IMR-90 (cell line): ENCODE measurements at regions not wholly inside any gene's neighbourhood (a gene's known extent, or its start where the extent isn't known, plus 50 kb on each side); places are given as distances from the start of the nearest gene placed in this dataset.
A peak's percentile ranks its signal among the peaks of the same experiment; 100 is the strongest.

ENCODE experiments used
- ATAC-seq: fragments of 200-7000 bp; cut with Tn5 transposase; 2 replicates; pipeline ENCODE4 v1.9.1; 2020; ENCODE audit warnings: low read depth, mild to moderate bottlenecking, moderate library complexity
- BruUV-seq: library from RNA; stranded (reverse); fragments of 400-500 nt; replicated peaks from 2 replicates; lab custom pipeline; 2021; lab: Mats Ljungman, UMichigan
- CTCF ChIA-PET: fragments of 300-600 bp; formaldehyde crosslinking; extraction: SDS; loops from one replicate; lab custom pipeline; 2021; ENCODE audit warnings: antibody characterized with exemption; lab: Yijun Ruan, JAX
- POLR2A ChIA-PET: fragments of 300-600 bp; sonication (Branson Sonifier 250); formaldehyde crosslinking; loops from one replicate; lab custom pipeline; 2022; ENCODE audit warnings: antibody characterized with exemption; ENCODE audit not compliant: unreplicated experiment; lab: Charles Lee
- DNase-seq: peaks from one replicate; pipeline ENCODE4 v3.0.0; 2013
- H2AFZ ChIP-seq: replicated peaks from 2 replicates; pipeline ENCODE3; 2013; ENCODE audit warnings: low read length, mild to moderate bottlenecking; ENCODE audit not compliant: poor library complexity
- H2AK5ac ChIP-seq: 2 replicates; pipeline ENCODE4 v1.6.1; 2013; ENCODE audit warnings: low read depth, low read length, inconsistent platforms
- H2AK9ac ChIP-seq: replicated peaks from 2 replicates; pipeline ENCODE3; 2013; ENCODE audit warnings: mild to moderate bottlenecking, low read depth, low read length, moderate library complexity; ENCODE audit not compliant: poor library complexity
- H2BK120ac ChIP-seq: 2 replicates; pipeline ENCODE4 v1.6.1; 2013; ENCODE audit warnings: low read depth, low read length, inconsistent platforms
- H2BK15ac ChIP-seq: 3 replicates; pipeline ENCODE4 v1.6.1; 2013; ENCODE audit warnings: low read depth, low read length, inconsistent platforms
- H2BK20ac ChIP-seq: 2 replicates; pipeline ENCODE4 v1.6.1; 2013; ENCODE audit warnings: low read depth, mild to moderate bottlenecking, inconsistent platforms, low read length, moderate library complexity
- H2BK5ac ChIP-seq: 2 replicates; pipeline ENCODE4 v1.6.1; 2013; ENCODE audit warnings: mild to moderate bottlenecking, low read depth, low read length, inconsistent platforms; ENCODE audit not compliant: poor library complexity, severe bottlenecking
- H3K14ac ChIP-seq: replicated peaks from 2 replicates; pipeline ENCODE4 v1.6.1; 2013; ENCODE audit warnings: low read depth, low read length, inconsistent platforms
- H3K18ac ChIP-seq: 2 replicates; pipeline ENCODE4 v1.6.1; 2013; ENCODE audit warnings: low read depth, low read length, control low read depth
- H3K23ac ChIP-seq: 2 replicates; pipeline ENCODE4 v1.6.1; 2013; ENCODE audit warnings: low read depth, low read length, inconsistent platforms
- H3K27ac ChIP-seq: 2 replicates; pipeline ENCODE4 v1.5.1; 2013; ENCODE audit warnings: mild to moderate bottlenecking, control low read depth, low read length; ENCODE audit not compliant: insufficient read depth
- H3K27me3 ChIP-seq: 2 replicates; pipeline ENCODE4 v1.6.1; 2013; ENCODE audit warnings: low read length; ENCODE audit not compliant: control insufficient read depth, insufficient read depth
- H3K36me3 ChIP-seq: 2 replicates; pipeline ENCODE4 v1.6.1; 2013; ENCODE audit warnings: low read length, mixed read lengths; ENCODE audit not compliant: control insufficient read depth, insufficient read depth
- H3K4ac ChIP-seq: 2 replicates; pipeline ENCODE4 v1.6.1; 2013; ENCODE audit warnings: low read depth, low read length, inconsistent platforms
- H3K4me1 ChIP-seq: 2 replicates; pipeline ENCODE4 v1.6.1; 2013; ENCODE audit warnings: low read length, mixed read lengths; ENCODE audit not compliant: control insufficient read depth, insufficient read depth
- H3K4me2 ChIP-seq: 2 replicates; pipeline ENCODE4 v1.6.1; 2013; ENCODE audit warnings: low read depth, mild to moderate bottlenecking, control low read depth, low read length, moderate library complexity
- H3K4me3 ChIP-seq: 2 replicates; pipeline ENCODE4 v1.5.1; 2013; ENCODE audit warnings: low read depth, mild to moderate bottlenecking, control low read depth, low read length, moderate library complexity; ENCODE audit not compliant: insufficient read depth
- H3K56ac ChIP-seq: 2 replicates; pipeline ENCODE4 v1.6.1; 2013; ENCODE audit warnings: low read length, inconsistent platforms; ENCODE audit not compliant: insufficient read depth; ENCODE audit errors: extremely low read depth
- H3K79me1 ChIP-seq, 2 experiments: 2 replicates each; pipeline ENCODE4 v1.6.1; 2013; ENCODE audit warnings: low read length in 2 of 2, inconsistent platforms in 1 of 2, low read depth in 1 of 2
- H3K9ac ChIP-seq: 2 replicates; pipeline ENCODE4 v1.6.1; 2013; ENCODE audit warnings: low read depth, low read length, control low read depth
- H3K9me1 ChIP-seq: 2 replicates; pipeline ENCODE4 v1.6.1; 2013; ENCODE audit warnings: low read length, inconsistent platforms; ENCODE audit not compliant: insufficient read depth
- H3K9me3 ChIP-seq: 2 replicates; pipeline ENCODE4 v1.6.1; 2013; ENCODE audit warnings: low read length; ENCODE audit not compliant: control insufficient read depth, insufficient read depth
- H4K20me1 ChIP-seq: 2 replicates; pipeline ENCODE4 v1.6.1; 2013; ENCODE audit warnings: low read length, inconsistent platforms; ENCODE audit not compliant: insufficient read depth
- H4K5ac ChIP-seq: 2 replicates; pipeline ENCODE4 v1.6.1; 2013; ENCODE audit warnings: mild to moderate bottlenecking, low read depth, low read length, control low read depth
- H4K8ac ChIP-seq, 2 experiments: 2 replicates each; pipeline ENCODE4 v1.6.1; 2013; ENCODE audit warnings: low read depth in 2 of 2, low read length in 2 of 2, control low read depth in 1 of 2, inconsistent platforms in 1 of 2
- H4K91ac ChIP-seq: 2 replicates; pipeline ENCODE4 v1.6.1; 2013; ENCODE audit warnings: low read depth, low read length, inconsistent platforms; ENCODE audit not compliant: insufficient read depth
- BHLHE40 ChIP-seq: fragments of 150-350 bp; IDR thresholded peaks from 2 replicates; pipeline ENCODE4 v1.6.1; 2016; ENCODE audit warnings: mild to moderate bottlenecking, low read depth, low read length
- CTCF ChIP-seq: conservative IDR thresholded peaks from 2 replicates; pipeline ENCODE4 v1.5.1; 2012; ENCODE audit warnings: mild to moderate bottlenecking, low read depth, low read length, improper control_type of control experiment
- MAFK ChIP-seq: IDR thresholded peaks from 2 replicates; pipeline ENCODE4 v1.6.1; 2012; ENCODE audit warnings: low read depth, low read length, improper control_type of control experiment
- MAZ ChIP-seq: IDR thresholded peaks from 2 replicates; pipeline ENCODE4 v1.6.1; 2012; ENCODE audit warnings: low read depth, mild to moderate bottlenecking, low read length, improper control_type of control experiment, moderate library complexity, borderline replicate concordance
- MXI1 ChIP-seq: IDR thresholded peaks from 2 replicates; pipeline ENCODE4 v1.6.1; 2012; ENCODE audit warnings: low read depth, mild to moderate bottlenecking, low read length, moderate library complexity, borderline replicate concordance
- RCOR1 ChIP-seq: IDR thresholded peaks from 2 replicates; pipeline ENCODE4 v1.6.1; 2012; ENCODE audit warnings: mild to moderate bottlenecking, low read length, improper control_type of control experiment; ENCODE audit not compliant: insufficient replicate concordance
- WGBS, 2 experiments: methylation state at CpG; one replicate each; pipeline versions ENCODE4 v1.1.5 to v1.1.7; 2013; ENCODE audit warnings: missing lambda C conversion rate in 2 of 2; ENCODE audit not compliant: insufficient read length in 1 of 2; ENCODE audit errors: extremely low coverage in 2 of 2; 5-methylcytosine and 5-hydroxymethylcytosine counted together
- dilution Hi-C: fragments of 300-500 bp; cut with HindIII; formaldehyde crosslinking; loops from one replicate; pipeline ENCODE4 v1.14.3; 2018; ENCODE audit warnings: low sequenced_read_pairs; ENCODE audit not compliant: unreplicated experiment
- in situ Hi-C: fragments of 300-500 bp; cut with MboI; formaldehyde crosslinking; loops from 3 replicates; pipeline ENCODE4 v1.14.3; 2019; ENCODE audit warnings: low sequenced_read_pairs, inconsistent platforms, mixed read lengths
- intact Hi-C: fragments of 100-400 bp; cut with micrococcal nuclease; formaldehyde crosslinking; loops from 2 replicates; pipeline ENCODE4 v1.10.0; 2022

- in situ Hi-C loops: no loop called here
- peak; percentile 60 for DNase-seq
Measured at GRCh38 chr4:149997881-149998421, 80.3 kb upstream of the DCLK2 start.

More at GRCh38 chr4:149997881-149998421, 80.3 kb upstream of the DCLK2 start:
- peak; percentile 70 for ATAC-seq
- TF ChIP-seq RCOR1: no peak
- peak; percentile 77 for TF ChIP-seq MAFK
- TF ChIP-seq MXI1: no peak
- no peak for TF ChIP-seq MAZ
- TF ChIP-seq BHLHE40: peak; percentile 33; the same call in 1 of the 2 replicates
- no peak for TF ChIP-seq CTCF
- Histone ChIP-seq H3K23ac (peak overlapping the region; percentile 65), H2AK5ac (peak overlapping the region; percentile 80; the same call in 1 of the 2 replicates), H3K18ac (peak overlapping the region; percentile 51; the same call in 1 of the 2 replicates), H2BK120ac (peak overlapping the region; percentile 44), H3K9me3 (no peaks in the 10 kb centered on the region), H3K4ac (peak overlapping the region; percentile 68), H3K4me2 (peak overlapping the region; percentile 0; the same call in 1 of the 2 replicates), H4K8ac (peak overlapping the region in 1 of 2 experiments; percentile 38; a peak in 3 of 4 replicates), H3K4me3 (no peak overlapping the region), H4K20me1 (no peaks in the 10 kb centered on the region), H3K27me3 (no peaks in the 10 kb centered on the region), H2BK20ac (peak overlapping the region; percentile 77), H4K91ac (peak overlapping the region; percentile 59), H4K5ac (peak overlapping the region; percentile 57; the same call in 1 of the 2 replicates), H3K9me1 (peaks cover 9% of the 10 kb centered on the region; the same call in 1 of the 2 replicates), H3K9ac (peak overlapping the region; percentile 38; the same call in 1 of the 2 replicates), H2BK5ac (peak overlapping the region; percentile 81), H2BK15ac (peak overlapping the region; percentile 67; the same call in 2 of the 3 replicates), H3K79me1 (no peaks in the 10 kb centered on the region), H3K27ac (no peak overlapping the region), H2AFZ (peak overlapping the region; percentile 84), H2AK9ac (peak overlapping the region; percentile 48), H3K14ac (peak overlapping the region; percentile 78), H3K4me1 (peaks cover 5% of the 10 kb centered on the region), H3K36me3 (no peaks in the 10 kb centered on the region), H3K56ac (no peak overlapping the region)
- BruUV-seq: no TSS peak
- intact Hi-C loops: loop anchor here (2.0 to 10.0 kb wide), 5 partner anchors 219 to 869 kb away; partner anchors contain the start of gene MAB21L2
- ChIA-PET CTCF (interaction anchor here (0.6 to 2.4 kb wide), 9 partner anchors 9 to 973 kb away, joined by 3 to 10 read pairs (median 3); no protein-coding TSS in a partner anchor), POLR2A (interaction anchor here (0.6 kb wide), 1 partner anchor 9 kb away, joined by 3 read pairs; no protein-coding TSS in a partner anchor)
- WGBS, 2 experiments: 63% methylated on average over 1 of the region's 4 CpGs; no CpG with 5 or more reads in 1 of the 2 experiments
- dilution Hi-C loops: no loop called here
